ENCODE measurements at regions not wholly inside any gene's neighbourhood (a gene's known extent, or its start where the extent isn't known, plus 50 kb on each side); places are given as distances from the start of the nearest gene placed in this dataset.

DNA sequence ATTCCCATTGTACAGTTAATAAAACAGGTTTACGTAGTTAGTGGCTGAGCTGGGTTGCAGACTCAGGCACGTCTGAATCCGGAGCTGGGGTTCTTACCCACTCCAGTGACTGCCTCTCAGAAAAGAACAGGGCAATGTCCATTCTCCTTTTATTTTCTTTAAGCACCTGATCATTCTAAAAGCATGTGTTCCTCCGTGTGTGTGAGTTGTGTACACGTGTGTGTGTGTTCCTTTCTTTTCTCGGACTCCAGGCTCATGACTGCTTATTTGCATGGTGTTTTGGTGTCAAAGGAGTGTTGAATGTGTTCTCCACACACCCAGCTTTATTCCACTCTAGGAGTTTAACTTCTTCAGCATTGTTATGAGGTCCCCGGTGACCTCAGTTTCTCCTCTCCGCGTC lies 260.1 kb downstream of the SNX10 start (continued):
- no peak for TF ChIP-seq SMAD2 (IDR thresholded peaks at IDR 0.05; ENCODE audit: low read depth, low read length)
- no peak for TF ChIP-seq NCOA2 (IDR thresholded peaks at IDR 0.05; ENCODE audit: partially characterized antibody in 2 of 2)

DNA sequence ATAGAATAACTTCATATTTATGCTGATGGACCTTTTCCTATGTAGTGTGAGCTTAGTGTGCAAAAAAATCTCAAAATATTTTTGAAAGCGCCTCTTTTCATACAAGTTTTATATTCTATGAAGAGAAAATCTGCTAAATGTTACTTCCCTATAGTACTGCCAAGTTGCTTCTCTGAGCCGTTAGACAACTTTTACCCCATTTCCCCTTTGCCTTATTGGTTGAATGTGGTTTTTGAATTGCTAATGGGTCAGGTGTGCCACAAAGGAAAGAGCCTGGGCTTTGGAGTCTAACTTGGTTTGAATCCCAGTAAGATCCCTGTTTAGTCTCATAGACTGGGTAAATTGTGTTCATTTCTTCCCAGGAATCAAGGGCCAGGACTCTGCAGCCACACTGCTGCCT lies 261.5 kb downstream of the SNX10 start:
- ATAC-seq (no peak), DNase-seq (ENCODE audit: extremely low read depth in 1 of 4, low spot score in 3 of 4) (no peak), FAIRE-seq (no peak)
- H3K4me3 ChIP-seq = no peak overlapping the region
- no peaks in the 10 kb centered on the region for H3K9me1 ChIP-seq (ENCODE audit: control insufficient read depth, insufficient read depth, low read length)
- H3K4me1 ChIP-seq (replicated peaks in 1 of 2; ENCODE audit: control insufficient read depth in 2 of 2, insufficient read depth in 2 of 2, low read length in 2 of 2) = no peaks in the 10 kb centered on the region
- no peak overlapping the region for H3K9ac ChIP-seq (ENCODE audit: insufficient read depth in 1 of 2, low read depth in 2 of 2, low read length in 2 of 2)
- peaks cover 12 to 54% of the 10 kb centered on the region in 2 experiments for H3K27me3 ChIP-seq (ENCODE audit: control insufficient read depth in 2 of 2, insufficient read depth in 2 of 2, low read length in 2 of 2)
- intact Hi-C loops (cut with micrococcal nuclease) = no loop called here
- no peak overlapping the region for H2AFZ ChIP-seq (ENCODE audit: low read depth, low read length)
- no peaks in the 10 kb centered on the region for H3K79me2 ChIP-seq (ENCODE audit: control insufficient read depth, insufficient read depth, low read length)
- H4K20me1 ChIP-seq (replicated peaks; ENCODE audit: control insufficient read depth, insufficient read depth, low read length) = peaks cover 6% of the 10 kb centered on the region; the same call in 1 of the 2 replicates
- H3K9me3 ChIP-seq (replicated peaks; ENCODE audit: control insufficient read depth, insufficient read depth, low read depth, low read length) = no peaks in the 10 kb centered on the region
- no peak overlapping the region for H3K27ac ChIP-seq (ENCODE audit: extremely low read depth, low read depth, low read length)
- no peaks in the 10 kb centered on the region for H3K36me3 ChIP-seq (ENCODE audit: control insufficient read depth, insufficient read depth, low read length)
- CTCF ChIA-PET (ENCODE audit: low intra/inter-chr PET ratio) = no interaction called here
- 0% methylated on average over 2 of the region's 2 CpGs for WGBS (ENCODE audit: insufficient coverage, low coverage, missing lambda C conversion rate)
- POLR2A ChIA-PET = interaction anchor here (0.6 kb wide), 1 partner anchor 359 kb away, joined by 3 read pairs; no protein-coding TSS in a partner anchor
- BruUV-seq (replicated peaks) = no TSS peak
- in situ Hi-C loops (cut with MboI) = no loop called here
- TF ChIP-seq ZFP30 (CRISPR knock-in tag; IDR thresholded peaks at IDR 0.05; ENCODE audit: borderline replicate concordance) (no peak), HDGF (IDR thresholded peaks at IDR 0.05) (no peak), POLR3A (IDR thresholded peaks at IDR 0.05; ENCODE audit: borderline replicate concordance, extremely low read depth, insufficient read depth, insufficient read length) (no peak), SMAD1 (IDR thresholded peaks at IDR 0.05; ENCODE audit: low read depth, low read length, partially characterized antibody) (no peak), MAFK (IDR thresholded peaks at IDR 0.05; ENCODE audit: low read length) (no peak), PTRF (tag; IDR thresholded peaks at IDR 0.05) (no peak), COPS2 (conservative IDR thresholded peaks at IDR 0.05) (no peak)
- TF ChIP-seq, protein P1, sequence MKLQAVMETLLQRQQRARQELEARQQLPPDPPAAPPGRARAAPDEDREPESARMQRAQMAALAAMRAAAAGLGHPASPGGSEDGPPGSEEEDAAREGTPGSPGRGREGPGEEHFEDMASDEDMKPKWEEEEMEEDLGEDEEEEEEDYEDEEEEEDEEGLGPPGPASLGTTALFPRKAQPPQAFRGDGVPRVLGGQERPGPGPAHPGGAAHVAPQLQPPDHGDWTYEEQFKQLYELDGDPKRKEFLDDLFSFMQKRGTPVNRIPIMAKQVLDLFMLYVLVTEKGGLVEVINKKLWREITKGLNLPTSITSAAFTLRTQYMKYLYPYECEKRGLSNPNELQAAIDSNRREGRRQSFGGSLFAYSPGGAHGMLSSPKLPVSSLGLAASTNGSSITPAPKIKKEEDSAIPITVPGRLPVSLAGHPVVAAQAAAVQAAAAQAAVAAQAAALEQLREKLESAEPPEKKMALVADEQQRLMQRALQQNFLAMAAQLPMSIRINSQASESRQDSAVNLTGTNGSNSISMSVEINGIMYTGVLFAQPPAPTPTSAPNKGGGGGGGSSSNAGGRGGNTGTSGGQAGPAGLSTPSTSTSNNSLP (IDR thresholded peaks at IDR 0.05; ENCODE audit: borderline replicate concordance, low read depth, low read length) = no peak
- H3K4me2 ChIP-seq (ENCODE audit: insufficient read depth, low read length) = no peak overlapping the region

Data from K562 (cell line).